GM23338 (cell line): ENCODE measurements at regions not wholly inside any gene's neighbourhood (a gene's known extent, or its start where the extent isn't known, plus 50 kb on each side); places are given as distances from the start of the nearest gene placed in this dataset.

Source experiments
- ATAC-seq: fragments of 200-7000 bp; cut with Tn5 transposase; 3 replicates; pipeline ENCODE4 v1.9.1; 2020
- DNase-seq: peaks from one replicate; pipeline ENCODE4 v3.0.0-alpha.2; 2015; ENCODE audit warnings: low spot score
- H2AFZ ChIP-seq: fragments of 200-600 bp; sonication (generic); 2 replicates; pipeline ENCODE4 v1.8.0; 2016; ENCODE audit warnings: antibody characterized with exemption, mild to moderate bottlenecking, moderate library complexity
- H3F3A ChIP-seq: fragments of 200-600 bp; sonication (generic); replicated peaks from 2 replicates; pipeline ENCODE4 v1.8.0; 2017; ENCODE audit warnings: antibody characterized with exemption, mixed run types, low read depth
- H3K27ac ChIP-seq: fragments of 200-600 bp; sonication (generic); 2 replicates; pipeline ENCODE4 v1.6.1; 2016; ENCODE audit warnings: low read depth
- H3K27me3 ChIP-seq: fragments of 200-600 bp; sonication (generic); 2 replicates; pipeline ENCODE4 v1.8.0; 2016; ENCODE audit warnings: mild to moderate bottlenecking, mixed run types, moderate library complexity; ENCODE audit not compliant: insufficient read depth
- H3K36me3 ChIP-seq: fragments of 200-600 bp; sonication (generic); 2 replicates; pipeline ENCODE4 v1.8.0; 2016; ENCODE audit warnings: mild to moderate bottlenecking; ENCODE audit not compliant: insufficient read depth
- H3K4me1 ChIP-seq: fragments of 200-600 bp; sonication (generic); 2 replicates; pipeline ENCODE4 v1.8.0; 2016; ENCODE audit warnings: mild to moderate bottlenecking, moderate library complexity; ENCODE audit not compliant: insufficient read depth
- H3K4me2 ChIP-seq: fragments of 200-600 bp; sonication (generic); 2 replicates; pipeline ENCODE4 v1.7.1; 2017; ENCODE audit warnings: mixed run types
- H3K4me3 ChIP-seq: fragments of 200-600 bp; sonication (generic); 2 replicates; pipeline ENCODE4 v1.6.1; 2016; ENCODE audit warnings: mixed run types
- H3K79me2 ChIP-seq: fragments of 200-600 bp; sonication (generic); replicated peaks from 2 replicates; pipeline ENCODE4 v1.8.0; 2017; ENCODE audit warnings: mild to moderate bottlenecking; ENCODE audit not compliant: insufficient read depth
- H3K9me2 ChIP-seq: fragments of 200-600 bp; sonication (generic); 2 replicates; pipeline ENCODE4 v1.8.0; 2017; ENCODE audit not compliant: insufficient read depth
- H4K20me1 ChIP-seq: fragments of 200-600 bp; sonication (generic); replicated peaks from 2 replicates; pipeline ENCODE4 v1.8.0; 2017; ENCODE audit warnings: mild to moderate bottlenecking; ENCODE audit not compliant: insufficient read depth
- H3K27ac Mint-ChIP-seq: 2 replicates; pipeline ENCODE4 v1.8.0; 2020; ENCODE audit warnings: inconsistent platforms, mild to moderate bottlenecking, moderate library complexity, mixed read lengths
- H3K27me3 Mint-ChIP-seq: 3 replicates; pipeline ENCODE4 v1.8.0; 2022; ENCODE audit warnings: low read depth, mild to moderate bottlenecking, moderate library complexity, mixed read lengths, inconsistent platforms; ENCODE audit not compliant: insufficient read depth, poor library complexity
- H3K36me3 Mint-ChIP-seq: 3 replicates; pipeline ENCODE4 v1.8.0; 2021; ENCODE audit warnings: low read depth, mild to moderate bottlenecking, inconsistent platforms, moderate library complexity, mixed read lengths
- H3K4me1 Mint-ChIP-seq: 3 replicates; pipeline ENCODE4 v1.8.0; 2020; ENCODE audit warnings: mild to moderate bottlenecking, inconsistent platforms, mixed read lengths
- H3K4me3 Mint-ChIP-seq: 3 replicates; pipeline ENCODE4 v1.8.0; 2021; ENCODE audit warnings: moderate library complexity, mild to moderate bottlenecking, inconsistent platforms, mixed read lengths
- H3K9me3 Mint-ChIP-seq: 3 replicates; pipeline ENCODE4 v1.8.0; 2020; ENCODE audit warnings: moderate library complexity, mild to moderate bottlenecking, inconsistent platforms, mixed read lengths
- CREB1 ChIP-seq: fragments of 250-450 bp; sonication (Bioruptor Pico); IDR thresholded peaks from 2 replicates; pipeline ENCODE4 v1.5.0; 2020; ENCODE audit warnings: low read depth, mild to moderate bottlenecking, moderate library complexity
- JUNB ChIP-seq: IDR thresholded peaks from one replicate; pipeline ENCODE4 v1.6.1; 2016; ENCODE audit warnings: antibody characterized with exemption; ENCODE audit not compliant: unreplicated experiment
- NANOG ChIP-seq: IDR thresholded peaks from 2 replicates; pipeline ENCODE4 v1.6.1; 2016; ENCODE audit warnings: antibody characterized with exemption, borderline replicate concordance
- POLR2AphosphoS5 ChIP-seq: IDR thresholded peaks from 2 replicates; pipeline ENCODE4 v1.6.1; 2016; ENCODE audit warnings: antibody characterized with exemption, low read depth
- ZNF114 ChIP-seq: fragments of 250-450 bp; sonication (Bioruptor Pico); IDR thresholded peaks from 2 replicates; pipeline ENCODE4 v1.5.0; 2020; ENCODE audit warnings: mild to moderate bottlenecking, moderate library complexity
- ZNF331 ChIP-seq: fragments of 250-450 bp; sonication (Bioruptor Pico); IDR thresholded peaks from 2 replicates; pipeline ENCODE4 v1.5.0; 2020; ENCODE audit warnings: low read depth, mild to moderate bottlenecking, moderate library complexity
- TF ChIP-seq, protein P1 (sequence below): fragments of 250-450 bp; sonication (Bioruptor Pico); IDR thresholded peaks from 2 replicates; pipeline ENCODE4 v1.5.0; 2020; ENCODE audit warnings: mild to moderate bottlenecking, moderate library complexity

- H3K27me3 ChIP-seq, result no peaks in the 10 kb centered on the region
- no peaks in the 10 kb centered on the region; the same call in 2 of the 3 replicates for H3K36me3 Mint-ChIP-seq
Observed at GRCh38 chr9:20253635-20254034, 368.7 kb downstream of the MLLT3 start.

More at GRCh38 chr9:20253635-20254034, 368.7 kb downstream of the MLLT3 start:
- H3K36me3 ChIP-seq, result no peaks in the 10 kb centered on the region; the same call in 1 of the 2 replicates
- ATAC-seq (no peak), DNase-seq (no peak)
- H3K4me2 ChIP-seq, result no peak overlapping the region
- no peaks in the 10 kb centered on the region for H3K4me1 ChIP-seq
- Mint-ChIP-seq H3K27me3 (peaks cover under 1% of the 10 kb centered on the region), H3K4me3 (no peak overlapping the region), H3K4me1 (no peaks in the 10 kb centered on the region), H3K27ac (no peak overlapping the region), H3K9me3 (peaks cover 3% of the 10 kb centered on the region; the same call in 1 of the 3 replicates)
- no peaks in the 10 kb centered on the region for H4K20me1 ChIP-seq
- H3F3A ChIP-seq, result no peaks in the 10 kb centered on the region
- TF ChIP-seq, protein P1, sequence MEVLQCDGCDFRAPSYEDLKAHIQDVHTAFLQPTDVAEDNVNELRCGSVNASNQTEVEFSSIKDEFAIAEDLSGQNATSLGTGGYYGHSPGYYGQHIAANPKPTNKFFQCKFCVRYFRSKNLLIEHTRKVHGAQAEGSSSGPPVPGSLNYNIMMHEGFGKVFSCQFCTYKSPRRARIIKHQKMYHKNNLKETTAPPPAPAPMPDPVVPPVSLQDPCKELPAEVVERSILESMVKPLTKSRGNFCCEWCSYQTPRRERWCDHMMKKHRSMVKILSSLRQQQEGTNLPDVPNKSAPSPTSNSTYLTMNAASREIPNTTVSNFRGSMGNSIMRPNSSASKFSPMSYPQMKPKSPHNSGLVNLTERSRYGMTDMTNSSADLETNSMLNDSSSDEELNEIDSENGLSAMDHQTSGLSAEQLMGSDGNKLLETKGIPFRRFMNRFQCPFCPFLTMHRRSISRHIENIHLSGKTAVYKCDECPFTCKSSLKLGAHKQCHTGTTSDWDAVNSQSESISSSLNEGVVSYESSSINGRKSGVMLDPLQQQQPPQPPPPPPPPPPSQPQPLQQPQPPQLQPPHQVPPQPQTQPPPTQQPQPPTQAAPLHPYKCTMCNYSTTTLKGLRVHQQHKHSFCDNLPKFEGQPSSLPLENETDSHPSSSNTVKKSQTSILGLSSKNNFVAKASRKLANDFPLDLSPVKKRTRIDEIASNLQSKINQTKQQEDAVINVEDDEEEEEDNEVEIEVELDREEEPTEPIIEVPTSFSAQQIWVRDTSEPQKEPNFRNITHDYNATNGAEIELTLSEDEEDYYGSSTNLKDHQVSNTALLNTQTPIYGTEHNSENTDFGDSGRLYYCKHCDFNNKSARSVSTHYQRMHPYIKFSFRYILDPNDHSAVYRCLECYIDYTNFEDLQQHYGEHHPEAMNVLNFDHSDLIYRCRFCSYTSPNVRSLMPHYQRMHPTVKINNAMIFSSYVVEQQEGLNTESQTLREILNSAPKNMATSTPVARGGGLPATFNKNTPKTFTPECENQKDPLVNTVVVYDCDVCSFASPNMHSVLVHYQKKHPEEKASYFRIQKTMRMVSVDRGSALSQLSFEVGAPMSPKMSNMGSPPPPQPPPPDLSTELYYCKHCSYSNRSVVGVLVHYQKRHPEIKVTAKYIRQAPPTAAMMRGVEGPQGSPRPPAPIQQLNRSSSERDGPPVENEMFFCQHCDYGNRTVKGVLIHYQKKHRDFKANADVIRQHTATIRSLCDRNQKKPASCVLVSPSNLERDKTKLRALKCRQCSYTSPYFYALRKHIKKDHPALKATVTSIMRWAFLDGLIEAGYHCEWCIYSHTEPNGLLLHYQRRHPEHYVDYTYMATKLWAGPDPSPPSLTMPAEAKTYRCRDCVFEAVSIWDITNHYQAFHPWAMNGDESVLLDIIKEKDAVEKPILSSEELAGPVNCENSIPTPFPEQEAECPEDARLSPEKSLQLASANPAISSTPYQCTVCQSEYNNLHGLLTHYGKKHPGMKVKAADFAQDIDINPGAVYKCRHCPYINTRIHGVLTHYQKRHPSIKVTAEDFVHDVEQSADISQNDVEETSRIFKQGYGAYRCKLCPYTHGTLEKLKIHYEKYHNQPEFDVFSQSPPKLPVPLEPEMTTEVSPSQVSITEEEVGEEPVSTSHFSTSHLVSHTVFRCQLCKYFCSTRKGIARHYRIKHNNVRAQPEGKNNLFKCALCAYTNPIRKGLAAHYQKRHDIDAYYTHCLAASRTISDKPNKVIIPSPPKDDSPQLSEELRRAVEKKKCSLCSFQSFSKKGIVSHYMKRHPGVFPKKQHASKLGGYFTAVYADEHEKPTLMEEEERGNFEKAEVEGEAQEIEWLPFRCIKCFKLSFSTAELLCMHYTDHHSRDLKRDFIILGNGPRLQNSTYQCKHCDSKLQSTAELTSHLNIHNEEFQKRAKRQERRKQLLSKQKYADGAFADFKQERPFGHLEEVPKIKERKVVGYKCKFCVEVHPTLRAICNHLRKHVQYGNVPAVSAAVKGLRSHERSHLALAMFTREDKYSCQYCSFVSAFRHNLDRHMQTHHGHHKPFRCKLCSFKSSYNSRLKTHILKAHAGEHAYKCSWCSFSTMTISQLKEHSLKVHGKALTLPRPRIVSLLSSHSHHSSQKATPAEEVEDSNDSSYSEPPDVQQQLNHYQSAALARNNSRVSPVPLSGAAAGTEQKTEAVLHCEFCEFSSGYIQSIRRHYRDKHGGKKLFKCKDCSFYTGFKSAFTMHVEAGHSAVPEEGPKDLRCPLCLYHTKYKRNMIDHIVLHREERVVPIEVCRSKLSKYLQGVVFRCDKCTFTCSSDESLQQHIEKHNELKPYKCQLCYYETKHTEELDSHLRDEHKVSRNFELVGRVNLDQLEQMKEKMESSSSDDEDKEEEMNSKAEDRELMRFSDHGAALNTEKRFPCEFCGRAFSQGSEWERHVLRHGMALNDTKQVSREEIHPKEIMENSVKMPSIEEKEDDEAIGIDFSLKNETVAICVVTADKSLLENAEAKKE (CRISPR knock-in tag), result no peak
- TF ChIP-seq NANOG (no peak), POLR2AphosphoS5 (no peak), ZNF114 (no peak), ZNF331 (no peak), CREB1 (CRISPR knock-in tag) (no peak), JUNB (no peak)
- peaks cover 3% of the 10 kb centered on the region; the same call in 1 of the 2 replicates for H3K9me2 ChIP-seq
- no peak overlapping the region for H3K27ac ChIP-seq
- no peaks in the 10 kb centered on the region for H3K79me2 ChIP-seq
- H2AFZ ChIP-seq, result no peak overlapping the region
- no peak overlapping the region for H3K4me3 ChIP-seq
